Activated CD4-positive, CD25-positive, alpha-beta regulatory T cell treated with anti-CD3 and anti-CD28 coated beads, Interleukin-2, amount 50 U/mL, for 24 hours (primary cell): ENCODE measurements at regions not wholly inside any gene's neighbourhood (a gene's known extent, or its start where the extent isn't known, plus 50 kb on each side); places are given as distances from the start of the nearest gene placed in this dataset.
"Not testable (repeated sequence)": the region's sequence is repeated elsewhere in the genome, so short reads cannot be mapped to it uniquely, and the experiment has no call there.

Experiments used
- ATAC-seq, 2 donors: fragments of 150-1000 bp; cut with Tn5 transposase; one replicate each; pipeline ENCODE4 v1.10.0; 2021; ENCODE audit warnings: mild to moderate bottlenecking in 1 of 2, moderate library complexity in 1 of 2

DNA sequence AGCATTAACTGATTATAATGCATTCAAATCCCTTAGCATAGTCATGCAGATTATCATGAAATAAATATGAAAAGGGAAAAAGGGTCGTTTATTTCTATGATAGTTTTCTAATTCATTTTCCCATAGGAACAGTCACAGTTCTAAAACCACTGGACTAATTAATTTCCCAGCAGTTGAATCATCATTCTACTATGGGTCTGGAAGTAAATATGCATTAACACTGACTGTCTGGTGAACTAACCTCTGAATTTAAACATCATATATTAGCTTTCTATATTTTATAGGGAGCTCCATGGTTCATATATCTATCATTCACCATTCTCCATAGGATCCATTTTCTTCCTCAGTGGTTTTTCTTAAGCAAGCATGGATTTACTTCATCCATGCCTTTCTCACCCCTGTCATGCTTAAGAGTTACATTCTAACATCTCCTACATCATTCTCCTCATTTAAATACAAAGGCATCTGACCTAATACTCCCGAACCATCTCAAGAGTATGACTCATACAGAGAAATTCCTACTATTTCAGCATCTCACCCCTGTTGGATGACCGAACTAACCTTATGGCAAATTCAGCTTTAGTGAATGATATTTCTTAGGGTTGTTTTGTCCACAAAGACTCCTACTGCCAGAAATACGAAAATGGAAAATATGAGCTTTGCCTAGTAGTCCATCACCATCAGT lies 198.7 kb upstream of the ADAMTS3 start:
- ATAC-seq: no peak

DNA sequence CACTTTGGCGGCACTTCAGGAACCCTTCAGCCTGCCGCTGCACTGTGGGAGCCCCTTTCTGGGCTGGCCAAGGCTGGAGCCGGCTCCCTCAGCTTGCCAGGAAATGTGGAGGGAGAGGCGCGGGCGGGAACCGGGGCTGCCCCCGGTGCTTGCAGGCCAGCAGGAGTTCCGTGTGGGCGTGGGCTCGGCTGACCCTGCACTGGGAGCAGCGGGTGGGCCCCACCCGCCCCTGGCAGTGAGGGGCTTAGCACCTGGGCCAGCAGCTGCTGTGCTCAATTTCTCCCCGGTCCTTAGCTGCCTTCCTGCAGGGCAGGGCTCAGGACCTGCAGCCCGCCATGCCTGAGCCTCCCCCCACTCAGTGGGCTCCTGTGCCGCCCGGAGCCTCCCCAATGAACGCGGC lies 196.8 kb upstream of the ADAMTS3 start:
- not testable (repeated sequence) for ATAC-seq

DNA sequence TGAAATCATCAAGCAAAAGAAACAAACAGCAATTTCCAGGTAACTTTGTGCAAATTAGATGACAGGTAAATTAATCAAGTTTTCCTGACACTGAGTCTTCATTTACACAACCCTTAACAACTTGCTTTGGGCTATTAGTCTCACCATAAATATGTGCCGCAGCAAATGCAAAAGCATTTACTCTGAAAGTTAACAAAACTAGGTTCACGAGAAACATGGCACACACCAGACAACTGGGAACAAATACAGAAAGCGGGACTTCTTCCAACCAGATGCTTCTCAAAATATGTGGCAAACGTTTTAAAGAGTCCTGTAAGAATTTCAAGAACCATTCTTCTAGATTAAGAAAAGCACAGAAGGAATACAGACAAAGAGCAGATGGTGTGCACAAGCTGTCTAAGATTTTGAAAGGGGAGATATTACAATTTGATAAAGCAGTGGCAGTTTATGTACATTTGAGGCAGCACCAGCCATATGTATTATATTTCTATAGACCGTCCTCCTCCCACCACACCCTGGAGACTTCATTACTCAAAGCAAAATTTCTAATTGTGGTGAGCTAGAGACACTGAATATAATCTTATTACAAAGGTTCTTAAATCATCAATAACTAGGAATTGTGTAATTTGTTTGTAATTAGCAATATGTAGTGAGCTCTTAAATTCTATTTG lies 192.5 kb upstream of the ADAMTS3 start:
- no peak for ATAC-seq

DNA sequence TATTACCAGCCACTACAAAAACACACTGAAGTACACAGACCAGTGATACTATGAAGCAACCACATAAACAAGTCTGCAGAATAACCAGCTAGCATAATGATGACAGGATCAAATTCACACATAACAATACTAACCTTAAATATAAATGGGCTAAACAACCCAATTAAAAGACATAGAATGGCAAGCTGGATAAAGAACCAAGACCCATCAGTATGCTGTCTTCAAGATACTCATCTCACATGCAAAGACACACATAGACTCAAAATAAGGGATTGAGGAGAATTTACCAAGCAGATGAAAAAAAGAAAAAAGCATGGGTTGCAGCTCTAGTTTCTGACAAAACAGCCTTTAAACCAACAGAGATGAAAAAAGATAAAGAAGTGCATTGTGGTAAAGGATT lies 184.4 kb upstream of the ADAMTS3 start:
- not testable (repeated sequence) for ATAC-seq

DNA sequence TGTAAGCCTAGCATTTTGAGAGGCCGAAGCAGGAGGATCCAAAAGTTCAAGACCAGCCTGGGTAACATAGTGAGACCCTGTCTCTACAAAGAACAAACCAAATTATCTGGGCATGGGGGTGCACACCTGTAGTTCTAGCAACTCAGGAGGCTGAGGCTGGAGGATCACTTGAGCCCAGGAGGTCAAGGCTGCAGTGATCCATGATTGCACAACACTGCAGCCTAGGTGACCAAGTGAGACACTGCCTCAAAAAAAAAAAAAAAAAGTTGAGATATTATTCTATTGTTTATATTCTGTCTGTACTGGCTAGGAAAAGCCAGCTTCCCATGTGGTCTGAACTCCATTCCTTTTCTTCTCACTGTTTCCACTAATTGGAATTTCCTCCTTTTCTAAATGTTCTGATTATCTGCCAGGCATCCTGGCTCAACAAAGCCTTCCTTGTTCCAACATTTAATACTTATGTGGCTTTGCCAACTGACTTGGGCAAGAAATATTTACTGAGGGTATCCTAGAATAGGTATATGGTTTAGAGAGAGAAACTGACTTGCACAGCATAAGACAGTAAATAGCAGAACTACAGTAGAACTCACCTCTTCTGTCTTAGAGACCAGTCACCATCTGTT lies 175.2 kb upstream of the ADAMTS3 start:
- no peak for ATAC-seq

DNA sequence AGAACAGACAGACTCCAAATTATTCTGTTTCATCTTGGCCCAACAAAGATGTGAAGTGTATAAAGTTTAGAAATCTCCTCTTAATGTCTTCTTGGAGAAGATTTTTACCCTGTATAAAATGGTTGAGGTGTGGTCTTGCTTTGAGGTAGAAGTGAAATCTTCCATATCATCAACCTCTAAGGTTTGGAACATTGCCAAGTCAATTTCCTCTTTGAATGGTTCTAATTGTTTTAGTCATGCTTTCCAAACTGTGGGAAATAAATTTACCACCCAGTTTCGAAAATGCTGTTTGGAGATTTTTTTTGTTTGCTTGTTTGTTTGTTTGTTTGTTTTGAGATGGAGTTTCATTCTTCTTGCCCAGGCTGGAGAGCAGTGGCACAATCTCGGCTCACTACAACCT lies 174.1 kb upstream of the ADAMTS3 start:
- ATAC-seq: no peak

DNA sequence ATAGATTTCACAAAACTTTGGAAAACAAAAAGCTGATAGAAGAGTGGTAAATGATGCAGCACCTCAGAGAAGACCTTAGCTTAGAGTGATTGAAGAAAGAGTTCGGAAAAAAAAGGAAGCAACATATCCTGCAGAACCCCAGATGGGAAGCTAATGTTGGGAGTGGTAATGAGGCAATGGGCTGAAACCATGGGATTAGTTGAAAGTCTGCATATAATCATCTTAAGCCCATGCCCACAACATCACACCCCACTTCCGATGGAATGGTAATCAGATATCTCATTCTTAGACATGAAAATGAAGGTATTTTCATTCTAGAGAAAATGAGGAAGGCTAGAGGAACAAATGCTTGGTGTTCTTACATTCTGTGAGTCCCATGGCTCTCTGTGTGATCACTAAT lies 146.3 kb upstream of the ADAMTS3 start:
- no peak for ATAC-seq

DNA sequence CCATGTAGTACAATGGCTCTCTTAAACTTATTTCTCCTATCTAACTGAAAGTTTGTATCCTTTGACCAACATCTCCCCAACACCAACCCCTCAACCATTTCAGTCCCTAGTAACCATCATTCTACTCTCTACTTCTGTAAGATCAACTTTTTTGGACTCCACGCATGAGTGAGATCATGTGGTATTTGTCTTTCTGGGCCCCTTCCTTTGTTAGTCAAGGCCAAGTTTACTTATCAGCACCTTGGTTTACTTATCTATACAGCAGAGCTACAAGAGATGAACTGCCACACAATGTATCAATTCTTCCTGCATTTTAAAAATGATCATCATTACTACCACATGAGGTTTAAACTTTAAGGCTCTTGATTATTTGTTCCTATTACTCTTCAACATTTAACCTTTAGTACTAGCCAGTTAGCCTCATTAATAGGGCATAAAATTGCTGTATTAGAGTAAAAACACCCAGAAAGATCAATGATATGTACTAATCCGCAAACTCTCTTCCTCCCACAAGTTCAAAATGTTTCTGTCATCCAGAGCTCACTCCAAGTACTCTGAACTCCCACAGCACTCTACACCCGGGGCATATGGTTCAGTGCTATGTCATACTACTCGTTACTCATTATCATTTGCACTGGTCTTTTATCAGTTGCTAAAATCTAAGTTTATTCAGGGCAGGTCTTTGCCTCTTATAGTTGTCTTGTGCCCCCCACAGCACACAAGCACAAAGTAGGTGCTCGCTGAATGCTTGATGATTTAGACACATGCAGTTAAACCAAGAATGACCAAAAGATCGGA lies 145.7 kb upstream of the ADAMTS3 start:
- no peak for ATAC-seq

DNA sequence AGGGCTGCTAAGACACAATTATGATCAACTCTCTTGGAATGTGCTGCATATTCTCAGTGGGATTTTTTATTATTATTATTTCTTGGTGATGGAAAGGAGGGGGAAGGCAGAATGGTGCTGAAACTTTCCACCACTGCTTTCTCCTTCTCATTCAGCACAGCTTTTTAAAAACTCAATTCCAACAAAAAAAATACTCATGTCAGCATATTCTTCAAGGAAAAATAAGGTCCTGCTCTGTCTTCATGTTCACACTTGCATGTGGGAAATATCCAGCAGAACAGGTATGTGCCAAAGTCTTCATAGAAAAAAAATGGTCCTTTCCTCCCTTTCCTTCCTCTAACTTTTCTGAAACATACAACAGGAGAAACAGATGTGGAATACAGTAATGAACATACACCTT lies 144.0 kb upstream of the ADAMTS3 start:
- ATAC-seq: no peak

DNA sequence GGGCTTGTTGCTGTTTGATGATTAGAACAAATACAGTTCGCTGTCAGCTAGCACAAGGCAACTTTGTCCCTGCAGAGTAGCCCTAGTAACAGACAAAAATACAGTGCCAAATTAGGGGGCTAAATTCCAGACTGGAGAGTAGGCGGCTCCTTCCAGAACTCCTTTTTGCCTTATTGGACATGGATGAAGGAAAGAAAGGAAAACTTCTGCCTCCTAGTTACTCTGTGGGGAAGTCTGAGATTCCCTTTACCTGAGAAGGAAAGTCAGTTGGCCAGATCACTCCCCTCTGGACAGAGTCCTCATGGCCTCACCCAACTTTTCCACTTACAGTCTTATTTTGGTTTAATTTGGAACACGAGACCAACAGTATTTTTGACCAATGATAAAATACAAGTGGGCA lies 140.5 kb upstream of the ADAMTS3 start:
- no peak for ATAC-seq

DNA sequence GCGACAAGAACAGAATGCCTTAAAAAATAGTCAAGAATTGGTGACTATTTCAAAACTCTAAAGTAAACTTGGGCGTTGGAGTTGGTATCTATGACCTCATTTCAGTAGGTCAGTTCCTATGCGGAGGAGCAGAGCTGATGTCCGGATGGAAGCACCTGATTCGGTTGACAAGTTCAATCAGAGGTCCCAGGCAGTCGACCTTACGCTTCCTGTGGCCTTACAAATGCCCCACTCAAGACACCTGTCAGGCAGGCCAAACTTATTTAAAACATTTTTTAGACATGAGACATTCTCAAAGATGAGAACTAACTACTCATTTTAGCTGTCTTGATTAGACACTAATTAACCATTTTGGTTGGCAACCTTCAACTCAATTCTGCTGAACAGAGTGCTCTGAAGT lies 137.7 kb upstream of the ADAMTS3 start:
- no peak for ATAC-seq

DNA sequence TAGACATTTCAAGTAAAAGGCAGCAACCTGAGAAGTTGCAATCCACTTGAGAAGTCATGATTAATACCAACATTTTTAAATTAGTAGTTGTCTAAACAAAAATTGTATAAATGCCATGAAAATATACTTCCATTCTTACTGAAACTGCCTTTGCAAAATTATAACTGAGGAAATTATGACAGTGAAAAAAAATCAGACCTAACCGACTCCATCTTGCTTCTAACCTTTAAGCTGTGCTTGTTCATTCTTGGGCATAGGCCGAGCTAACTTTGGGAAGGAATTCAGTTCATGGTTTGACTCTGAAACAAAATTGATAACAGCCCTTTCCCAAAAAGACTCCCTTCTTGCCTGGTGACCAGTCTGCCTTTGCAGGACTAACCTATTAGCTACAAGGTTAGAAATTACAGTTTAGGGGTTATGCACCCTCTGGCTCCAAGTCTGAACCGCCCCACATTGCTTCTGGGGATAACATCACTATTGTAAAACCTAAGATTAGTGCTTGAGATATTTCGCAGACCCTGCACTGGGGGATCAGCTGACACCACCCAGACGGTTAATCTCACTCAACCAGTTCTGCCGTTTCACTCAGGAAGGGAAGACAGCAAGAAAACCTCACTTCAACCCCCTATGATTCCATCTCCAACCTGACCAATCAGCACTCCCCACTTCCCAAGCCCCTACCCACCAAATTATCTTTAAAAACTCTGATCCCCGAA lies 136.1 kb upstream of the ADAMTS3 start:
- not testable (repeated sequence) for ATAC-seq

DNA sequence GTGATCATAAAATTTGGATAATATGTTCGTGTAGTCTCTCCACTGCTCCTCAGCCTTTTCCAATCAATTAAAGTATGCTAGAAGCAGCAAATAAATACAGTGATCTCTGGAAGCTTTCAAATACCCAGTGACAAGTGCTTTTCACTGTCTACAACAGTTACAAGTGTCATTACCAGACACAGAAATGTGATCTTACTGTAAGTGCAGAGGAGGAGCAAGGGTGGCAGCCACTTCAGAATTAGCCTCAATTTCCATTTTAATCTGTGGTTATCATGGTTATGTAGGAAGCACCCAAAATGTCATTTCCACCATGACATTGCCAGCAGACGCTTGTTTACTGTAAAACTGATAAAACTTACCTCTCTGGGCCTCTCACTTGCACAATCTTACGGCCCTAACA lies 133.9 kb upstream of the ADAMTS3 start:
- ATAC-seq: no peak

DNA sequence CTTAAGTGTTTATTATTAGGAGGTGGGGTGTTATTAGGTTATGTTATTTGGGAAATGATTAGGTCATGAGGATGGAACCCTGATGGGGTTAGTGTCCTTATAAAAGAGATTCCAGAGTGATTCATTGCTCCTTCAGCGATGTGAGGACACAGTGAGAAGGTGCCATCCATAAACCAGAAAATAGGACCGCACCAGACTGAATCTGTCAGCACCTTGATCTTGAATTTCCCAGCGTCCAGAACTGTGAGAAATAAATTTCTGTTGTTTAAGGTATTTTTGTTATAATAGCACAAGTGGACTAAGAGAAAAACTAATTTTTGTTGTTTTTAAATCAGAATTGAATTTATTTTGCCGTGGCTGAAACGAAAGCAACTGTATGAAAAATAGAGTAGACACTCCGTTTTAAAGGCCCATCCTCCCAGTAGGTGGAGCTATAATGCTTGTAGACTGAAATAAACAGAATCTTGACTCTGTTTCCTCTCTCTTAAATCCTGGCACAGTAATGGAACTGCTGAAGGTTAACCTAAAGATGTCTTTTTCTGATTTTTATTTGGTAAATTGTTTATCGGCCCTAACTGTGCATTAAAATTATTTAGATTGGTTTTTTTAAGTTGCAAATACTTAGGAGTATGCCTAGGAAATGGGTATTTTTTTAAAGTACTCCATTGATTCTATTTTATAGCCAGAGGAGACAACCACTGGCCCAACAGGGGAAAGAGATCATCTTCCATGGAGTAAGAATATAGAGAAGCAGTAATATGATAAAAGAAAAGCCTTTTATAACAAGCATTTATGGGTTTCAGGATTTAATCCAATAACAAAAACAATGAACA lies 133.2 kb upstream of the ADAMTS3 start:
- ATAC-seq: peak in 1 of 2 donors; percentile 35

DNA sequence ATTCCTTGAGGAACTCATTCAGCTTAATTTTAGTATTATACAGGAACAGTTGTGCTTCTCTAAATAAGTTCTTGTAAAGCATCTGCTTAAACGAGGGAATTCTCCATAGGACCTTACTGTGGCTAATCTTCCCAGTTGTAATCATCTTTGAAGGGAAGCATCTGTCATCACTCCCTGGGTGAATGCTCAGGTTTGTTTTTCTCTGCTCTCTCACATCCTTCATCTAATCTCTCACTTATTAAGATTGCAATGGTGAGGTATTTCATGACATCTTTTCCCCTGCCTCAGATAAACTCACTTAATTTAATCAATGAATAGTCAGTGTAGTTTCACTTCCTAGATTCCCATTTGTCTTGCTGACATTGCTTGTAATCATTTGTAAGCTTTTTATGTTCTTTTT lies 121.8 kb upstream of the ADAMTS3 start:
- ATAC-seq: no peak

DNA sequence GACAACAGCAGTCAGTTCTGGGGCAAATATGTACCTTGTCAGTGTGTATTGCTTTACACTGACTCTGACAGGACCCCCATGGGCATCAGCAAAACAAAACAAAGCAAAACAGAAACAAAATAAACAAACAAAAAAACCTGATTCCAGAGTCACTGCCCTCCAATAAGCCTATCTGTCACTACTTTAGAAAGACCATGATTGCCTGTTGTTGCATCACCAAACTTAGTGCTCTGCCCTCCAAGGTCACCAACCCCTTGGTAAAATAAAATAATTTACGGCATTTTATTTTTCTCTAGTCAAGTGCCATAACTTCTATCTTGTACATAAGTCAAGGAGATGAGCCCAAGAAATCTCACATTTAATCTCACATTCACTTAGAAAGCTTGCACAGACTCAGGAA lies 120.9 kb upstream of the ADAMTS3 start:
- no peak for ATAC-seq

DNA sequence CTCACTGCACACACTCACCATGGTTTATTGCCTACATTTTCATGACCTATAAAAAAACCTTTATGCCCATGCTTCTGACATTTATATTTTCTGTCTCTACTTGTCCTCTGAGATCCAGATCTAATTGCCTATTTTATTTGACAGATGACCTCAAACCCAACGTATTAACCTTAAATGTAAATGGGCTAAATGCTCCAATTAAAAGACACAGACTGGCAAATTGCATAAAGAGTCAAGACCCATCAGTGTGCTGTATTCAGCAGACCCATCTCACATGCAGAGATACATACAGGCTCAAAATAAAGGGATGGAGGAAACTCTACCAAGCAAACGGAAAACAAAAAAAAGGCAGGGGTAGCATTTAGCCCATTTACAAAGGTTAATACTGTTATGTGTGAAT lies 117.4 kb upstream of the ADAMTS3 start:
- not testable (repeated sequence) for ATAC-seq

DNA sequence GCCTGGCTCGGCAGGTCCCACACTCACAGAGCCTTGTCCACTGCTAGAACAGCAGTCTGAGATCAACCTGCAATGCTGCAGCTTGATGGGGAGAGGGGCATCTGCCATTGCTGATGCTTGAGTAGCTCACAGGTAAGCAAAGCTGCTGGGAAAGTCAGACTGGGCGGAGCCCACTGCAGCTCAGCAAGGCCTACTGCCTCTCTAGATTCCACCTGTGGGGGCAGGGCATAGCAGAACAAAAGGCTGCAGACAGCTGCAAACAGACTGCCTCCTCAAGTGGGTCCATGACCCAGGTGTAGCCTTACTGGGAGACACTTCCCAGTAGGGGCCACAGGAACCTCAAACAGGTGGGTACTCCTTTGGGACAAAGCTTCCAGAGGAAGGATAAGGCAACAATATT lies 110.6 kb upstream of the ADAMTS3 start:
- ATAC-seq: no peak

DNA sequence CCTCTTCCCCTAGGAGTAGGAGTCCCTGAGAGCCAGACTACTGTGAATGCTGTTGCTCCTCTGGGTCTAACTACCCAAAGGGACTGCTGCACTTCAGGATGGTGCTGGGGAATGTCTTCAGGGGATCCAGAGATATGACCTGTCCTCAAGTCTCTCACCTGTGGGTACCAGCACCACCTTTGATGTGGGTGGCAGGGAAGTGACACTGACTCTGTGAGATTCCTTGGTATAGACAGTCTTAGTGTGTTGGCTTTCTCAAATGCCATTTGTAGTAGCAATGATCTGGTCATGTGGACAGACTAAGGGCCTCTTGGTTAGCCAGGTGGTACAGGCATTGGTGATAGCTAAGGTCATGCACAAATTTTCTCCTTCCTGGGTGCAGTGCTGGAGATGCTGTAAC lies 108.9 kb upstream of the ADAMTS3 start:
- ATAC-seq: no peak

DNA sequence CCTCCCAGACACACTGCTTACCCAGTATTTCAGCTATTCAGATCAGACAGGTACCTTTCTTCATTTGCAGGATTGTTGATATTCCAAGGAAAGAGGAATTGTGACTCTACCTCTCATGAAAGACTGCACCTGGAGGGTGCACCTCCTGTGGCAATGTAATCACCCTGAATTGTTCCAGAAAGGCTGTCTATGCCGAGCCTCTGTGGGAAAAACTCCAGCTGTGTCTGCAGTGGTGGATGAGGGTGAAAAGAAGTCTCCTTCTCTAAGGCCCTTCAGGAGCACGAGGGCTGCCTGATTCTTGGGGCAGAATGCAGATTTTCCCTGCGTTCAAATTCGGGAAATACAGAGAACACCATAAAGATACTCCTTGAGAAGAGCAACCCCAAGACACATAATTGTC lies 108.2 kb upstream of the ADAMTS3 start:
- ATAC-seq: no peak

DNA sequence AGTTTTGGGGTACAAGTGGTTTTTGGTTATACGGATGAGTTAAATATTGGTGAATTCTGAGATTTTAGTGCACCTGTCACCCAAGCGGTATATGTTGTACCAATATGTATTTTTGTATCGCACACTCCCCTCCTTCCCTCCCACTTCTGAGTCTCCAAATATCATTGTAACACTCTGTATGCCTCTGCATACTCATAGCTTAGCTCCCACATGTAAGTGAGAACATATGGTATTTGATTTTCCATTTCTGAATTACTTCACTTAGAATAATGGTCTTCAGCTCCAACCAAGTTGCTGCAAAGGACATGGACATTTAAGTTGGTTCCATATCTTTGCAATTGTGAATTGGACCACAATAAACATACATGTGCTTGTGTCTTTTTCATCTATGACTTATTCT lies 103.0 kb upstream of the ADAMTS3 start:
- no peak for ATAC-seq

DNA sequence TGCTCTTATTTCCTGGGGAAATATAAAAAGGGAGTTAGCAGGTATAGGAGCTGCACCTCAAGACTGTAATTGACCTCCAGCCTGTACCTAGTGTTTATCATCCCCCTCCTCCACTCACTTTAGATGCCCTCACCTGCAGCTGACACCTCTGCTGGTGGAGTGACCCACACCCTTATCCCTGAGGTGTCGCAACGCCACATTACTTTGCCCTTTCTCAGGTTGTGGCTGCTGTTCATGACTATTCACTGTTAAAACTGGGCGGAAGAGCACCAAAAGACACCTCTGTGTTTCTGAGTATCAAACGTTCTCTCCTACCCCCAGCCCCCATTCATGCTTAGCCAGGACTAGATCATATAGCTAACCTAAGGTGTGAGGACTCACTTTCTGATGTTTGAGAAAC lies 101.5 kb upstream of the ADAMTS3 start:
- ATAC-seq: no peak
